GM12878 (cell line): ENCODE measurements at regions not wholly inside any gene's neighbourhood (a gene's known extent, or its start where the extent isn't known, plus 50 kb on each side); places are given as distances from the start of the nearest gene placed in this dataset.

Experiments used
- ATAC-seq: fragments of 200-7000 bp; cut with Tn5 transposase; 3 replicates; pipeline ENCODE4 v1.9.1; 2020; ENCODE audit warnings: mild to moderate bottlenecking, moderate library complexity
- BruUV-seq: library from RNA; stranded (reverse); fragments of 400-500 nt; replicated peaks from 2 replicates; lab custom pipeline; 2021; lab: Mats Ljungman, UMichigan
- CTCF ChIA-PET: fragments of 300-600 bp; sonication (Branson Sonifier 250); formaldehyde crosslinking; extraction: SDS; loops from one replicate; lab custom pipeline; 2021; ENCODE audit warnings: inconsistent platforms; lab: Yijun Ruan, JAX
- POLR2A ChIA-PET: fragments of 350-600 bp; formaldehyde crosslinking; extraction: SDS; loops from one replicate; lab custom pipeline; 2021; ENCODE audit warnings: inconsistent platforms; lab: Charles Lee
- RAD21 ChIA-PET: fragments of 300-600 bp; sonication (Branson Sonifier 250); formaldehyde crosslinking; loops from one replicate; lab custom pipeline; 2023; ENCODE audit warnings: antibody characterized with exemption; ENCODE audit not compliant: unreplicated experiment; lab: Charles Lee
- SMC1A ChIA-PET: fragments of 300-600 bp; sonication (Branson Sonifier 250); formaldehyde crosslinking; loops from one replicate; lab custom pipeline; 2023; ENCODE audit not compliant: unreplicated experiment, uncharacterized antibody; lab: Charles Lee
- DNase-seq: peaks from one replicate; pipeline ENCODE4 v3.0.0-alpha.2; 2011; ENCODE audit warnings: low read depth, low spot score
- FAIRE-seq: peaks from 3 replicates; lab custom pipeline; 2011; peaks lifted over from hg19 to GRCh38; lab: Jason Lieb, UNC
- H2AFZ ChIP-seq: 2 replicates; pipeline ENCODE4 v1.6.0; 2011; ENCODE audit warnings: low read depth, low read length, control low read depth; ENCODE audit not compliant: control insufficient read depth
- H3K27ac ChIP-seq: 2 replicates; pipeline ENCODE4 v1.5.1; 2011; ENCODE audit warnings: control low read depth; ENCODE audit not compliant: control insufficient read depth, insufficient read depth
- H3K27me3 ChIP-seq, 2 experiments: replicated peaks in 1 of 2; 2 replicates each; pipeline versions ENCODE4 v1.6.0 to v1.6.1; 2011; ENCODE audit warnings: low read length in 1 of 2; ENCODE audit not compliant: control insufficient read depth in 2 of 2, insufficient read depth in 2 of 2
- H3K36me3 ChIP-seq, 2 experiments: 2 replicates each; pipeline ENCODE4 v1.5.1; 2011; ENCODE audit warnings: low read length in 1 of 2; ENCODE audit not compliant: control insufficient read depth in 2 of 2, insufficient read depth in 2 of 2
- H3K4me1 ChIP-seq: 2 replicates; pipeline ENCODE4 v1.6.1; 2011; ENCODE audit warnings: mild to moderate bottlenecking, low read length, moderate library complexity, mixed read lengths; ENCODE audit not compliant: control insufficient read depth, insufficient read depth
- H3K4me2 ChIP-seq: 2 replicates; pipeline ENCODE4 v1.6.0; 2011; ENCODE audit warnings: control low read depth; ENCODE audit not compliant: control insufficient read depth, insufficient read depth
- H3K4me3 ChIP-seq: fragments of 200-600 bp; sonication (generic); 2 replicates; pipeline ENCODE4 v1.5.1; 2016
- H3K79me2 ChIP-seq: 2 replicates; pipeline ENCODE4 v1.6.0; 2011; ENCODE audit warnings: low read length; ENCODE audit not compliant: control insufficient read depth, insufficient read depth
- H3K9ac ChIP-seq: 2 replicates; pipeline ENCODE4 v1.8.0; 2011; ENCODE audit warnings: low read length, control low read depth, mixed read lengths; ENCODE audit not compliant: control insufficient read depth, insufficient read depth
- H3K9me3 ChIP-seq: replicated peaks from 3 replicates; pipeline ENCODE4 v1.5.1; 2011; ENCODE audit warnings: mild to moderate bottlenecking, low read length; ENCODE audit not compliant: control insufficient read depth, insufficient read depth
- H4K20me1 ChIP-seq: 2 replicates; pipeline ENCODE4 v1.6.0; 2011; ENCODE audit not compliant: control insufficient read depth, insufficient read depth
- ASH2L ChIP-seq: fragments of 300-600, 200-600 bp; sonication (generic); IDR thresholded peaks from 2 replicates; pipeline ENCODE4 v1.6.1; 2017; ENCODE audit warnings: low read depth, mild to moderate bottlenecking, borderline replicate concordance
- HDGF ChIP-seq: fragments of 450-650 bp; IDR thresholded peaks from 2 replicates; pipeline ENCODE4 v1.6.1; 2016; ENCODE audit warnings: antibody characterized with exemption
- MEF2B ChIP-seq: fragments of 450-650 bp; IDR thresholded peaks from 2 replicates; pipeline ENCODE4 v1.6.1; 2018; ENCODE audit warnings: mild to moderate bottlenecking, moderate library complexity; ENCODE audit not compliant: partially characterized antibody, poor library complexity, severe bottlenecking
- MYB ChIP-seq: fragments of 150-350 bp; IDR thresholded peaks from 2 replicates; pipeline ENCODE4 v1.6.1; 2014; ENCODE audit warnings: mild to moderate bottlenecking, low read depth, low read length, borderline replicate concordance
- NFYA ChIP-seq: IDR thresholded peaks from 2 replicates; pipeline ENCODE4 v1.6.1; 2011; ENCODE audit warnings: low read depth, mild to moderate bottlenecking, low read length, improper control_type of control experiment, borderline replicate concordance
- NR2C1 ChIP-seq: fragments of 450-650 bp; IDR thresholded peaks from 2 replicates; pipeline ENCODE4 v1.6.1; 2017; ENCODE audit warnings: antibody characterized with exemption, mild to moderate bottlenecking, moderate library complexity
- NRF1 ChIP-seq: conservative IDR thresholded peaks from 2 replicates; pipeline ENCODE4 v1.6.1; 2011; ENCODE audit warnings: mild to moderate bottlenecking, low read depth, low read length, improper control_type of control experiment
- PKNOX1 ChIP-seq: fragments of 450-650 bp; IDR thresholded peaks from 2 replicates; pipeline ENCODE4 v1.6.1; 2016; ENCODE audit warnings: mild to moderate bottlenecking
- PRDM15 ChIP-seq: fragments of 450-650 bp; formaldehyde crosslinking; IDR thresholded peaks from 2 replicates; pipeline ENCODE4 v1.4.0; 2020; ENCODE audit warnings: mild to moderate bottlenecking, moderate library complexity
- RB1 ChIP-seq: fragments of 450-650 bp; formaldehyde crosslinking; IDR thresholded peaks from 2 replicates; pipeline ENCODE4 v1.6.1; 2017; ENCODE audit warnings: mild to moderate bottlenecking, borderline replicate concordance
- SP1 ChIP-seq: IDR thresholded peaks from one replicate; pipeline ENCODE4 v1.6.1; 2011; ENCODE audit warnings: low read depth, low read length
- SREBF1 ChIP-seq: IDR thresholded peaks from 2 replicates; pipeline ENCODE4 v1.6.1; 2012; ENCODE audit warnings: mild to moderate bottlenecking, low read length
- SREBF2 ChIP-seq: IDR thresholded peaks from 2 replicates; pipeline ENCODE4 v1.6.1; 2012; ENCODE audit warnings: mild to moderate bottlenecking, low read length
- STAT1 ChIP-seq: fragments of 450-650 bp; conservative IDR thresholded peaks from 2 replicates; pipeline ENCODE4 v1.6.1; 2014; ENCODE audit warnings: antibody characterized with exemption, mild to moderate bottlenecking
- SUZ12 ChIP-seq: fragments of 200-600 bp; sonication (generic); IDR thresholded peaks from one replicate; pipeline ENCODE4 v1.6.1; 2018; ENCODE audit warnings: antibody characterized with exemption, mild to moderate bottlenecking; ENCODE audit not compliant: unreplicated experiment
- TBL1XR1 ChIP-seq: IDR thresholded peaks from 2 replicates; pipeline ENCODE4 v1.6.1; 2012; ENCODE audit warnings: low read depth, low read length, improper control_type of control experiment
- WGBS: methylation state at CpG from one replicate; pipeline ENCODE4 v1.1.6; 2016; ENCODE audit warnings: low lambda C conversion rate; ENCODE audit not compliant: insufficient replicate concordance, insufficient coverage; ENCODE audit errors: missing lambda C conversion rate; 5-methylcytosine and 5-hydroxymethylcytosine counted together
- in situ Hi-C: fragments of 300-500 bp; cut with MboI; formaldehyde crosslinking; loops from 9 replicates; pipeline ENCODE4 v1.14.3; 2018; ENCODE audit warnings: mixed read lengths
- intact Hi-C: fragments of 100-400 bp; cut with micrococcal nuclease; formaldehyde crosslinking; loops from one replicate; pipeline ENCODE4 v1.14.2; 2022; ENCODE audit not compliant: unreplicated experiment

DNA sequence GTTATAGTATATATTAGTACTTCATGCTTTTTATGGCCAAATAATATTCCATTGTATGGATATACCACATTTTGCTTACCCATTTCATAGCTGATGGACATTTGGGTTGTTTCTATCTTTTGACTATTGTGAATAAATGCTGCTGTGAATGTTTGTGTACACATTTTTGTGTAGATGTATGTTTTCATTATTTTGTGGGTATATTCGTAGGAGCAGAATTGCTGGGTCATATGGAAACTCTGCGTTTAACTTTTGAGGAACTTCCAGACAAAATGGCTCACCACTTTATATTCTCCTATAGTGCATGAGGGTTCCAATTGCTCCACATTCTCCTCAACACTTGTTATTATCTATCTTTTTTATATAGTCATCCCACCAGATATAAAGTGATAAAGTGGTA, 88.6 kb downstream of the CCT6B start:
- H2AFZ ChIP-seq = no peak overlapping the region
- SMC1A ChIA-PET = no interaction called here
- no peaks in the 10 kb centered on the region for H3K4me1 ChIP-seq
- no peak for FAIRE-seq
- no peaks in the 10 kb centered on the region for H3K9me3 ChIP-seq
- intact Hi-C loops = no loop called here
- no TSS peak for BruUV-seq
- H3K9ac ChIP-seq = no peak overlapping the region
- H3K36me3 ChIP-seq = no peaks in the 10 kb centered on the region
- CTCF ChIA-PET = no interaction called here
- no peak overlapping the region for H3K4me2 ChIP-seq
- POLR2A ChIA-PET = no interaction called here
- H3K27ac ChIP-seq = no peak overlapping the region
- ATAC-seq = no peak
- in situ Hi-C loops = no loop called here
- RAD21 ChIA-PET = no interaction called here
- 13% methylated on average over 2 of the region's 2 CpGs for WGBS
- no peaks in the 10 kb centered on the region for H4K20me1 ChIP-seq
- no peak for DNase-seq
- H3K27me3 ChIP-seq = no peaks in the 10 kb centered on the region
- H3K4me3 ChIP-seq = no peak overlapping the region
- TF ChIP-seq PRDM15 (CRISPR knock-in tag) = no peak
- no peaks in the 10 kb centered on the region for H3K79me2 ChIP-seq

DNA sequence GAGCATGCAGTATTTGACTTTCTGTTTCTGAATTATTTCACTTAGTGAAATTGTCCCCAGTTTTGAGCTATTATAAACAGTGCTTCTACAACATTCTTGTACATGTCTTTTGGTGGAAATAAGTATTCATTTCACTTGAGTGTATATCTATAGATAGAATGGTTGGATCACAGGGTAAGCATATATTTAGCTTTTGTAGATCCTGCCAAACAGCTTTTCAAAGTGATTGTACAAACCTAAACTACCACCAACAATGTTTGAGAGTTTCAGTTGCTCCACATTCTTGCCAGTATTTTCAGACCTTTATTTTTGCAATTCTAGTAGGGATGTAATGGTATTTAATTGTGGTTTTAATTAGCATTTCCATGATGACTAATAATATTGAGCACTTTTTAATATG, 91.6 kb downstream of the CCT6B start:
- no peaks in the 10 kb centered on the region for H3K9me3 ChIP-seq
- H3K27ac ChIP-seq = no peak overlapping the region
- 0 out of 4 replicates have a peak, but pooled peaks cover 0 to 2% of the 10 kb centered on the region in 2 experiments for H3K27me3 ChIP-seq
- no peak overlapping the region for H3K4me2 ChIP-seq
- no peaks in the 10 kb centered on the region for H4K20me1 ChIP-seq
- no peaks in the 10 kb centered on the region for H3K4me1 ChIP-seq
- DNase-seq = no peak
- no peaks in the 10 kb centered on the region for H3K36me3 ChIP-seq
- FAIRE-seq = no peak
- intact Hi-C loops (no loop called here), in situ Hi-C loops (no loop called here)
- no peak overlapping the region for H2AFZ ChIP-seq
- ATAC-seq = no peak
- BruUV-seq = no TSS peak
- RAD21 ChIA-PET = no interaction called here
- no peak overlapping the region for H3K4me3 ChIP-seq
- POLR2A ChIA-PET = no interaction called here
- no peak overlapping the region for H3K9ac ChIP-seq
- SMC1A ChIA-PET = no interaction called here
- CTCF ChIA-PET = no interaction called here
- no peaks in the 10 kb centered on the region for H3K79me2 ChIP-seq
- TF ChIP-seq NFYA (no peak), NRF1 (no peak), SREBF2 (no peak), NR2C1 (no peak), PKNOX1 (no peak), SP1 (no peak), MYB (no peak), ASH2L (no peak), MEF2B (no peak), RB1 (no peak), HDGF (no peak), SUZ12 (no peak), TBL1XR1 (no peak), SREBF1 (no peak), STAT1 (no peak)
